GM19240 (cell line): ENCODE measurements at regions not wholly inside any gene's neighbourhood (a gene's known extent, or its start where the extent isn't known, plus 50 kb on each side); places are given as distances from the start of the nearest gene placed in this dataset.
A peak's percentile ranks its signal among the peaks of the same experiment; 100 is the strongest.

ENCODE experiments used
- DNase-seq: peaks from one replicate; pipeline ENCODE4 v3.0.0; 2011; ENCODE audit warnings: low spot score; ENCODE audit not compliant: insufficient read length

- no peak for DNase-seq
Observed at GRCh38 chr3:67808906-67809305, 154.5 kb upstream of the SUCLG2 start.

- no peak for DNase-seq
Observed at GRCh38 chr3:67804578-67804977, 150.2 kb upstream of the SUCLG2 start.

GRCh38 chr3:67804089-67804488 is 149.7 kb upstream of the SUCLG2 start:
- no peak for DNase-seq

- DNase-seq, result no peak
Observed at GRCh38 chr3:67798412-67798811, 144.0 kb upstream of the SUCLG2 start.

- DNase-seq, result no peak
Observed at GRCh38 chr3:67791620-67792019, 137.2 kb upstream of the SUCLG2 start.

GRCh38 chr3:67790043-67790442 is 135.6 kb upstream of the SUCLG2 start:
- peak; percentile 24 for DNase-seq

GRCh38 chr3:67788396-67788795 is 134.0 kb upstream of the SUCLG2 start:
- DNase-seq, result no peak

- DNase-seq, result no peak
Observed at GRCh38 chr3:67783281-67784250, 129.2 kb upstream of the SUCLG2 start.

GRCh38 chr3:67781871-67782270 is 127.5 kb upstream of the SUCLG2 start:
- no peak for DNase-seq

- DNase-seq, result no peak
Observed at GRCh38 chr3:67781218-67781617, 126.8 kb upstream of the SUCLG2 start.

- no peak for DNase-seq
Observed at GRCh38 chr3:67774676-67775075, 120.3 kb upstream of the SUCLG2 start.

- DNase-seq, result no peak
Observed at GRCh38 chr3:67765575-67765974, 111.2 kb upstream of the SUCLG2 start.

GRCh38 chr3:67745296-67745695 is 90.9 kb upstream of the SUCLG2 start:
- DNase-seq, result no peak

GRCh38 chr3:67744699-67745098 is 90.3 kb upstream of the SUCLG2 start:
- DNase-seq, result no peak

- no peak for DNase-seq
Observed at GRCh38 chr3:67739851-67740250, 85.4 kb upstream of the SUCLG2 start.

- DNase-seq, result no peak
Observed at GRCh38 chr3:67737906-67738865, 83.8 kb upstream of the SUCLG2 start.

GRCh38 chr3:67737140-67737539 is 82.7 kb upstream of the SUCLG2 start:
- no peak for DNase-seq

- no peak for DNase-seq
Observed at GRCh38 chr3:67733269-67733950, 79.0 kb upstream of the SUCLG2 start.

- no peak for DNase-seq
Observed at GRCh38 chr3:67724434-67724833, 70.0 kb upstream of the SUCLG2 start.

GRCh38 chr3:67723863-67724262 is 69.5 kb upstream of the SUCLG2 start:
- no peak for DNase-seq

- no peak for DNase-seq
Observed at GRCh38 chr3:67719333-67719732, 64.9 kb upstream of the SUCLG2 start.
